PC-3 (cell line): ENCODE measurements at regions not wholly inside any gene's neighbourhood (a gene's known extent, or its start where the extent isn't known, plus 50 kb on each side); places are given as distances from the start of the nearest gene placed in this dataset.
A peak's percentile ranks its signal among the peaks of the same experiment; 100 is the strongest.
"Not testable (repeated sequence)": the region's sequence is repeated elsewhere in the genome, so short reads cannot be mapped to it uniquely, and the experiment has no call there.

ENCODE experiments used
- ATAC-seq: fragments of 200-7000 bp; cut with Tn5 transposase; 2 replicates; pipeline ENCODE4 v1.9.1; 2020; ENCODE audit warnings: mild to moderate bottlenecking, moderate library complexity
- BruUV-seq: library from RNA; stranded (reverse); fragments of 400-500 nt; replicated peaks from 2 replicates; lab custom pipeline; 2021; lab: Mats Ljungman, UMichigan
- CTCF ChIA-PET: fragments of 300-600 bp; sonication (Branson Sonifier 250); formaldehyde crosslinking; loops from one replicate; lab custom pipeline; 2022; ENCODE audit warnings: antibody characterized with exemption; lab: Charles Lee
- POLR2A ChIA-PET: fragments of 300-600 bp; sonication (Branson Sonifier 250); formaldehyde crosslinking; loops from one replicate; lab custom pipeline; 2022; ENCODE audit warnings: antibody characterized with exemption; ENCODE audit not compliant: unreplicated experiment; lab: Charles Lee
- DNase-seq: peaks from one replicate; pipeline ENCODE4 v3.0.0-alpha.2; 2015
- H2AFZ ChIP-seq: fragments of 300-600 bp; sonication (generic); 2 replicates; pipeline ENCODE4 v1.6.0; 2016; ENCODE audit warnings: antibody characterized with exemption, low read length
- H3F3A ChIP-seq: fragments of 300-600 bp; sonication (generic); one replicate; pipeline ENCODE4 v1.6.0; 2017; ENCODE audit warnings: antibody characterized with exemption, low read length, control low read depth, mild to moderate bottlenecking; ENCODE audit not compliant: unreplicated experiment
- H3K27ac ChIP-seq: fragments of 300-600 bp; sonication (generic); 2 replicates; pipeline ENCODE4 v1.5.1; 2016; ENCODE audit warnings: mild to moderate bottlenecking, low read length
- H3K27me3 ChIP-seq: fragments of 300-600 bp; sonication (generic); 2 replicates; pipeline ENCODE4 v1.6.1; 2016; ENCODE audit warnings: low read length, mixed read lengths
- H3K36me3 ChIP-seq: fragments of 300-600 bp; sonication (generic); 2 replicates; pipeline ENCODE4 v1.6.1; 2016; ENCODE audit warnings: low read depth, mixed run types, low read length, mixed read lengths
- H3K4me1 ChIP-seq: fragments of 300-600 bp; sonication (generic); 2 replicates; pipeline ENCODE4 v1.5.1; 2016; ENCODE audit warnings: low read length; ENCODE audit not compliant: insufficient read depth
- H3K4me2 ChIP-seq: fragments of 300-600 bp; sonication (generic); 2 replicates; pipeline ENCODE4 v1.6.0; 2016; ENCODE audit warnings: low read length
- H3K4me3 ChIP-seq: fragments of 300-600 bp; sonication (generic); 2 replicates; pipeline ENCODE4 v1.5.1; 2016; ENCODE audit warnings: mild to moderate bottlenecking, low read length, mixed read lengths
- H3K79me2 ChIP-seq: fragments of 300-600 bp; sonication (generic); 2 replicates; pipeline ENCODE4 v1.6.1; 2017; ENCODE audit warnings: low read length, mixed read lengths
- H3K9ac ChIP-seq: fragments of 300-600 bp; sonication (generic); 2 replicates; pipeline ENCODE4 v1.6.0; 2016; ENCODE audit warnings: mild to moderate bottlenecking, low read length
- H3K9me2 ChIP-seq: fragments of 300-600 bp; sonication (generic); replicated peaks from 2 replicates; pipeline ENCODE4 v1.6.1; 2016; ENCODE audit warnings: mixed run types, low read length, mixed read lengths
- H3K9me3 ChIP-seq: fragments of 300-600 bp; sonication (generic); 2 replicates; pipeline ENCODE4 v1.6.1; 2016; ENCODE audit warnings: low read length, mixed read lengths
- H4K20me1 ChIP-seq: fragments of 300-600 bp; sonication (generic); 2 replicates; pipeline ENCODE4 v1.6.1; 2016; ENCODE audit warnings: low read length, mixed read lengths
- CTCF ChIP-seq: fragments of 300-600 bp; sonication (generic); conservative IDR thresholded peaks from 2 replicates; pipeline ENCODE4 v1.5.1; 2017; ENCODE audit warnings: antibody characterized with exemption, low read depth, mild to moderate bottlenecking, low read length
- EZH2 ChIP-seq: fragments of 300-600 bp; sonication (generic); IDR thresholded peaks from one replicate; pipeline ENCODE4 v1.6.1; 2017; ENCODE audit warnings: antibody characterized with exemption, mild to moderate bottlenecking, low read length; ENCODE audit not compliant: unreplicated experiment
- EZH2phosphoT487 ChIP-seq: fragments of 300-600 bp; sonication (generic); IDR thresholded peaks from 2 replicates; pipeline ENCODE4 v1.6.1; 2018; ENCODE audit warnings: mild to moderate bottlenecking, antibody characterized with exemption, low read length, borderline replicate concordance
- intact Hi-C: fragments of 100-400 bp; cut with micrococcal nuclease; formaldehyde crosslinking; loops from 2 replicates; pipeline ENCODE4 v1.9.0; 2023

- Histone ChIP-seq H3K79me2 (no peaks in the 10 kb centered on the region), H3K27ac (no peak overlapping the region), H3K27me3 (no peaks in the 10 kb centered on the region), H3K9ac (no peak overlapping the region), H4K20me1 (no peaks in the 10 kb centered on the region), H3K4me1 (no peaks in the 10 kb centered on the region; the same call in 1 of the 2 replicates), H2AFZ (peak overlapping the region; percentile 52), H3K9me2 (no peaks in the 10 kb centered on the region), H3K36me3 (no peaks in the 10 kb centered on the region), H3K4me3 (no peak overlapping the region), H3K4me2 (peak overlapping the region; percentile 17; the same call in 1 of the 2 replicates), H3K9me3 (no peaks in the 10 kb centered on the region), H3F3A (no peaks in the 10 kb centered on the region)
- ChIA-PET POLR2A (no interaction called here), CTCF (no interaction called here)
- ATAC-seq (no peak), DNase-seq (peak; percentile 7)
- no TSS peak for BruUV-seq
- intact Hi-C loops, result loop anchor here (10.0 kb wide), 1 partner anchor 167 kb away; the partner anchor contains the start of gene MTMR10
- TF ChIP-seq EZH2phosphoT487 (no peak), EZH2 (no peak), CTCF (no peak)
Measured at GRCh38 chr15:30827625-30828303, 76.0 kb upstream of the FAN1 start.

- Histone ChIP-seq H3K4me2 (peak overlapping the region; percentile 30; the same call in 1 of the 2 replicates), H2AFZ (peak overlapping the region; percentile 52)
- peak; percentile 100 for ATAC-seq
- CTCF ChIA-PET, H3F3A ChIP-seq, H3K4me1 ChIP-seq, H4K20me1 ChIP-seq, H3K27me3 ChIP-seq, H3K36me3 ChIP-seq, POLR2A ChIA-PET, H3K9me3 ChIP-seq, BruUV-seq, H3K9ac ChIP-seq, H3K9me2 ChIP-seq, H3K79me2 ChIP-seq, H3K27ac ChIP-seq, H3K4me3 ChIP-seq: not testable (repeated sequence)
- intact Hi-C loops, result loop anchor here (10.0 kb wide), 1 partner anchor 167 kb away; the partner anchor contains the start of gene MTMR10
- DNase-seq, result peak; percentile 49
Measured at GRCh38 chr15:30828304-30828639, 75.4 kb upstream of the FAN1 start.

GRCh38 chr15:30830961-30831360 lies 72.8 kb upstream of the FAN1 start:
- no peaks in the 10 kb centered on the region for H3K9me2 ChIP-seq
- CTCF ChIA-PET, result no interaction called here
- no peak for ATAC-seq
- POLR2A ChIA-PET, result no interaction called here
- no peak overlapping the region for H3K9ac ChIP-seq
- no peaks in the 10 kb centered on the region for H3K79me2 ChIP-seq
- no peak overlapping the region for H3K4me2 ChIP-seq
- no peaks in the 10 kb centered on the region for H3F3A ChIP-seq
- H3K4me1 ChIP-seq, result no peaks in the 10 kb centered on the region; the same call in 1 of the 2 replicates
- no peak overlapping the region for H3K4me3 ChIP-seq
- BruUV-seq, result no TSS peak
- no peak for DNase-seq
- H2AFZ ChIP-seq, result no peak overlapping the region
- intact Hi-C loops, result no loop called here
- H3K36me3 ChIP-seq, result no peaks in the 10 kb centered on the region
- no peak overlapping the region for H3K27ac ChIP-seq
- TF ChIP-seq EZH2 (no peak), CTCF (no peak), EZH2phosphoT487 (no peak)
- H4K20me1 ChIP-seq, result no peaks in the 10 kb centered on the region
- no peaks in the 10 kb centered on the region for H3K9me3 ChIP-seq
- no peaks in the 10 kb centered on the region for H3K27me3 ChIP-seq

- ATAC-seq, POLR2A ChIA-PET, H3K79me2 ChIP-seq, H3K4me3 ChIP-seq, H2AFZ ChIP-seq, H3K27ac ChIP-seq, BruUV-seq, intact Hi-C loops, H4K20me1 ChIP-seq, CTCF ChIA-PET, DNase-seq, H3F3A ChIP-seq, H3K9ac ChIP-seq, H3K27me3 ChIP-seq, H3K4me2 ChIP-seq, H3K9me2 ChIP-seq, H3K9me3 ChIP-seq, H3K4me1 ChIP-seq, H3K36me3 ChIP-seq: not testable (repeated sequence)
Measured at GRCh38 chr15:30833379-30833778, 70.3 kb upstream of the FAN1 start.

GRCh38 chr15:30841639-30842038 lies 62.1 kb upstream of the FAN1 start:
- BruUV-seq, H3K36me3 ChIP-seq, H3K9me2 ChIP-seq, H3K9me3 ChIP-seq, CTCF ChIA-PET, H3K27ac ChIP-seq, H3K9ac ChIP-seq, H4K20me1 ChIP-seq, intact Hi-C loops, H3K4me2 ChIP-seq, H2AFZ ChIP-seq, POLR2A ChIA-PET, ATAC-seq, H3K79me2 ChIP-seq, H3K4me3 ChIP-seq, H3F3A ChIP-seq, H3K27me3 ChIP-seq, DNase-seq, H3K4me1 ChIP-seq: not testable (repeated sequence)
